ENCODE measurements at regions not wholly inside any gene's neighbourhood (a gene's known extent, or its start where the extent isn't known, plus 50 kb on each side); places are given as distances from the start of the nearest gene placed in this dataset.

DNA sequence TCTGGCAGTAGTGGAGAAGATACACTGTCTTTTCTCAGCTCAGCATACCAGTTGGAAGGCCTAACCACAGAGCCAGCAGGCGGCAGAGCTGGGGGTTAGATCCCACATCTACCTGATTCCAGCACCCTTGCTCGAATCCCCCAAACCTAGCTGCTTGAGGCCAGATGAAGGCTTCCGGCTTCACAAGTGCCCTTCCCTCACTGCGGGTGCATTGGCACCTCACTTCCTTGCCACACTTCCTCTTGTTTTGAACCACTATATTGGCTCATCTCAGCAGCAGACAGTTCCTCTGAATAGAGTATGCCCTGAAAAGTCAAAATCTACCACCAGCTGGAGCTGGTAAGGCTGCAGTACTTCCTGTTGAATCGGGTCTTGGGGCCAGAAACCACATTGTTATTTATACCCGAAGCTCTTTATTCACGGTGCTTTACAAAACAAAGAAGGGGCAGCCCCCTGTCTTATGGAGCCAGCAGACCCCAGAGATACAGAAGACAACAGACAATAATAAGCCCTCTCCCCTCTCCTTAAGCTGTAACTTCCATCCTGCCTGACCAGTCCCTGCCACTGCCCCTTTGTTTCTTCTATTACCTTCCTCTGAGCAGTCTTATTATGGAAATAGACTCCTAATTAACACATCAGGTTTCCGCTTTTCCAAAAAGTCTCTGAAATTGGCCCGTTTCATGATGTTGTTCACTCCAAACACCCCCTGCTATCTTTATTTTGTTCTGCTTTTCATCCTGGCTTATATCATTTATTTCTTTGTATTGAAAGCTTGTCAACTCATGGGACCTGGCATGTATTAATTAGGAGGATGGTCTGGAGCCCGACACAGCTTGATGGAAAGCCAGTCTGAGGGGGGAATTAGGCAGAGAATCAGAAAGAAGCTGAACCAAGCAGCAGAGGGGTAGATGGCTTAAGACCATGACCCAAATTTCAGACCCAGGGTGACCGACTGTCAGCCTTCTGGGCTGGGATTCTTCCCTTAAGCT is 233.5 kb downstream of the EFCAB11 start:
- H3K36me3 ChIP-seq (ENCODE audit: control insufficient read depth, insufficient read depth, low read length), result no peaks in the 10 kb centered on the region
- H3K9me3 ChIP-seq (ENCODE audit: control insufficient read depth, low read length), result no peaks in the 10 kb centered on the region
- DNase-seq, result peak; percentile 48
- H3K27ac Mint-ChIP-seq, result no peak overlapping the region
- peaks cover 8% of the 10 kb centered on the region for H3K4me1 Mint-ChIP-seq
- no peaks in the 10 kb centered on the region for H3K4me1 ChIP-seq (ENCODE audit: control insufficient read depth, insufficient read depth, low read length)
- H3K27me3 Mint-ChIP-seq (ENCODE audit: insufficient read depth), result no peaks in the 10 kb centered on the region
- H3K4me3 ChIP-seq (ENCODE audit: low read length), result no peak overlapping the region
- H3K4me3 Mint-ChIP-seq, result no peak overlapping the region
- 68 to 72% methylated on average over 7 to 11 of the region's 11 CpGs for WGBS, 2 experiments (ENCODE audit: insufficient coverage in 1 of 2, insufficient read length in 1 of 2)
- TF ChIP-seq, protein P1, sequence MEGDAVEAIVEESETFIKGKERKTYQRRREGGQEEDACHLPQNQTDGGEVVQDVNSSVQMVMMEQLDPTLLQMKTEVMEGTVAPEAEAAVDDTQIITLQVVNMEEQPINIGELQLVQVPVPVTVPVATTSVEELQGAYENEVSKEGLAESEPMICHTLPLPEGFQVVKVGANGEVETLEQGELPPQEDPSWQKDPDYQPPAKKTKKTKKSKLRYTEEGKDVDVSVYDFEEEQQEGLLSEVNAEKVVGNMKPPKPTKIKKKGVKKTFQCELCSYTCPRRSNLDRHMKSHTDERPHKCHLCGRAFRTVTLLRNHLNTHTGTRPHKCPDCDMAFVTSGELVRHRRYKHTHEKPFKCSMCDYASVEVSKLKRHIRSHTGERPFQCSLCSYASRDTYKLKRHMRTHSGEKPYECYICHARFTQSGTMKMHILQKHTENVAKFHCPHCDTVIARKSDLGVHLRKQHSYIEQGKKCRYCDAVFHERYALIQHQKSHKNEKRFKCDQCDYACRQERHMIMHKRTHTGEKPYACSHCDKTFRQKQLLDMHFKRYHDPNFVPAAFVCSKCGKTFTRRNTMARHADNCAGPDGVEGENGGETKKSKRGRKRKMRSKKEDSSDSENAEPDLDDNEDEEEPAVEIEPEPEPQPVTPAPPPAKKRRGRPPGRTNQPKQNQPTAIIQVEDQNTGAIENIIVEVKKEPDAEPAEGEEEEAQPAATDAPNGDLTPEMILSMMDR (conservative IDR thresholded peaks at IDR 0.05), result no peak
- H3K27ac ChIP-seq (ENCODE audit: low read depth, low read length), result no peak overlapping the region
- H3K9me3 Mint-ChIP-seq, result no peaks in the 10 kb centered on the region
- no peaks in the 10 kb centered on the region for H3K27me3 ChIP-seq (ENCODE audit: control insufficient read depth, insufficient read depth, low read length, poor library complexity, severe bottlenecking)
- no peaks in the 10 kb centered on the region for H3K36me3 Mint-ChIP-seq (ENCODE audit: low read depth)
- no peak overlapping the region for H3K9ac ChIP-seq (ENCODE audit: extremely low read depth, low read length, poor library complexity, severe bottlenecking)

DNA sequence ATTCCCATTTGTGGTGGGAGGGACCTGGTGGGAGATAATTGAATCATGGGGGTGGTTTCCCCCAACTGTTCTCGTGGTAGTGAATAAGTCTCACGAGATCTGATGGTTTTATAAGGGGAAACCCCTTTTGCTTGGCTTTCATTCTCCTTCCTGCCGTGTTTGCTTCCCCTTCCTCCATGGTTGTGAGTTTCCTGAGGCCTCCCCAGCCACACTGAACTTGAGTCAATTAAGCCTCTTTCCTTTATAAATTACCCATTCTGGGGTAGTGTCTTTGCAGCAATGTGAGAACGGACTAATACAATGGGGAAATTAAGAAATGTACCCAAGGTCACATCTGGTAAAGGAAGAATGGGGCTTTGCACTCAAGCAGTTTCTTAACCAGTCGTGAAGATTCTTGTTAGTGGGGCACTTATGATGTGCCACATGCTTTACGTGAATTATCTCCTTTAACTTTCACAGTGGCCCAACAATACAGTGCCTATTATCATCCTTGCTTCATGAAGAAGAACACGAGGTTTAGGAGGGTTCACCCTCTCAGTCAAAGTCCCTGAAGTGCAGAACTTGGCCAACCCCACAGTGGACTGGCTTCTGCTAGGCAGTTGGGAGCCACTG is 234.3 kb downstream of the EFCAB11 start:
- no peaks in the 10 kb centered on the region for H3K36me3 Mint-ChIP-seq (ENCODE audit: low read depth)
- H3K9me3 Mint-ChIP-seq, result no peaks in the 10 kb centered on the region
- DNase-seq, result no peak
- WGBS, 2 experiments (ENCODE audit: insufficient coverage in 1 of 2, insufficient read length in 1 of 2), result 88 to 93% methylated on average over 3 to 7 of the region's 7 CpGs
- Histone ChIP-seq H3K27ac (ENCODE audit: low read depth, low read length) (no peak overlapping the region), H3K9me3 (ENCODE audit: control insufficient read depth, low read length) (no peaks in the 10 kb centered on the region), H3K4me3 (ENCODE audit: low read length) (no peak overlapping the region), H3K9ac (ENCODE audit: extremely low read depth, low read length, poor library complexity, severe bottlenecking) (no peak overlapping the region), H3K36me3 (ENCODE audit: control insufficient read depth, insufficient read depth, low read length) (no peaks in the 10 kb centered on the region), H3K27me3 (ENCODE audit: control insufficient read depth, insufficient read depth, low read length, poor library complexity, severe bottlenecking) (no peaks in the 10 kb centered on the region), H3K4me1 (ENCODE audit: control insufficient read depth, insufficient read depth, low read length) (no peaks in the 10 kb centered on the region)
- no peak overlapping the region for H3K27ac Mint-ChIP-seq
- no peaks in the 10 kb centered on the region for H3K27me3 Mint-ChIP-seq (ENCODE audit: insufficient read depth)
- TF ChIP-seq, protein P1 (conservative IDR thresholded peaks at IDR 0.05), result no peak
- peaks cover 8% of the 10 kb centered on the region for H3K4me1 Mint-ChIP-seq
- no peak overlapping the region for H3K4me3 Mint-ChIP-seq

DNA sequence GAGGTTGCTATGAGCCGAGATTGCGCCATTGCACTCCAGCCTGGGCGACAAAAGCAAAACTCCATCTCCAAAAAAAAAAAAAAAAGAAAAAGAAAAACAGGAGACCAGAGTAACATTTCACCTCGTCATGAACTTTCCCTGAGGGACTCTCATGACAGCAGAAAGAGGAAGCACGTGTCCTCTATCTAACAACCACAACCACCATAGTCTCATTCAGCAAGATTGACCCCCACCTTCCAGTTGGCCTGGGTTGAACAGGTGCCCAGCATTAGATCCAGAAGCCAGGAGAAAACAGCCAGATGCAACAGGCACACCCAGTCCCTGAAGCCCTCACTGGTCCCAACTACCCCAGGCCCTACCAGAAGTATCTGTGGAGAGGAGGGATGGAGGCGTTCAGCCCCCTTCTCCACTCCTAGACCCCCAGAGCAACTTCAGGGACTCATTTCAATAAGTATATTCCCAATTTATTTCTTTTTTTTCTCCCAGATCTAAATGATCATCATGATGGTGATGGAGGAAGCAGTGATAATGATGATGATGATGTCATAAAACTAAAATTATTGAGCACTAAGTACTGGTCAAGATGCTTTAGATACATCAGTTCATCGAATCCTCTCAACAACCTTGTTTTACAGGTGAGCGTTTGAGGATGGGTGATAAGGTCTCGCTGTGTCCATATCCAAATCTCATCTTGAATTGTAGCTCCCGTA is 235.0 kb downstream of the EFCAB11 start:
- no peaks in the 10 kb centered on the region for H3K36me3 ChIP-seq (ENCODE audit: control insufficient read depth, insufficient read depth, low read length)
- H3K9me3 ChIP-seq (ENCODE audit: control insufficient read depth, low read length), result no peaks in the 10 kb centered on the region
- TF ChIP-seq, protein P1 (conservative IDR thresholded peaks at IDR 0.05), result no peak
- H3K27me3 Mint-ChIP-seq (ENCODE audit: insufficient read depth), result no peaks in the 10 kb centered on the region
- no peaks in the 10 kb centered on the region for H3K9me3 Mint-ChIP-seq
- no peak overlapping the region for H3K27ac ChIP-seq (ENCODE audit: low read depth, low read length)
- H3K27me3 ChIP-seq (ENCODE audit: control insufficient read depth, insufficient read depth, low read length, poor library complexity, severe bottlenecking), result no peaks in the 10 kb centered on the region
- no peak overlapping the region for H3K9ac ChIP-seq (ENCODE audit: extremely low read depth, low read length, poor library complexity, severe bottlenecking)
- DNase-seq, result no peak
- H3K4me1 ChIP-seq (ENCODE audit: control insufficient read depth, insufficient read depth, low read length), result no peaks in the 10 kb centered on the region
- H3K4me3 ChIP-seq (ENCODE audit: low read length), result no peak overlapping the region
- H3K4me3 Mint-ChIP-seq, result no peak overlapping the region
- peaks cover 8% of the 10 kb centered on the region for H3K4me1 Mint-ChIP-seq
- H3K36me3 Mint-ChIP-seq (ENCODE audit: low read depth), result no peaks in the 10 kb centered on the region
- H3K27ac Mint-ChIP-seq, result no peak overlapping the region
- WGBS, 2 experiments (ENCODE audit: insufficient coverage in 1 of 2, insufficient read length in 1 of 2), result 93 to 96% methylated on average over 5 to 9 of the region's 10 CpGs
